IMR-90 (cell line): ENCODE measurements at regions not wholly inside any gene's neighbourhood (a gene's known extent, or its start where the extent isn't known, plus 50 kb on each side); places are given as distances from the start of the nearest gene placed in this dataset.

Experiments
- ATAC-seq: fragments of 200-7000 bp; cut with Tn5 transposase; 2 replicates; pipeline ENCODE4 v1.9.1; 2020; ENCODE audit warnings: low read depth, mild to moderate bottlenecking, moderate library complexity
- BruUV-seq: library from RNA; stranded (reverse); fragments of 400-500 nt; replicated peaks from 2 replicates; lab custom pipeline; 2021; lab: Mats Ljungman, UMichigan
- CTCF ChIA-PET: fragments of 300-600 bp; formaldehyde crosslinking; extraction: SDS; loops from one replicate; lab custom pipeline; 2021; ENCODE audit warnings: antibody characterized with exemption; lab: Yijun Ruan, JAX
- POLR2A ChIA-PET: fragments of 300-600 bp; sonication (Branson Sonifier 250); formaldehyde crosslinking; loops from one replicate; lab custom pipeline; 2022; ENCODE audit warnings: antibody characterized with exemption; ENCODE audit not compliant: unreplicated experiment; lab: Charles Lee
- DNase-seq: peaks from one replicate; pipeline ENCODE4 v3.0.0; 2013
- H2AFZ ChIP-seq: replicated peaks from 2 replicates; pipeline ENCODE3; 2013; ENCODE audit warnings: low read length, mild to moderate bottlenecking; ENCODE audit not compliant: poor library complexity
- H2AK5ac ChIP-seq: 2 replicates; pipeline ENCODE4 v1.6.1; 2013; ENCODE audit warnings: low read depth, low read length, inconsistent platforms
- H2AK9ac ChIP-seq: replicated peaks from 2 replicates; pipeline ENCODE3; 2013; ENCODE audit warnings: mild to moderate bottlenecking, low read depth, low read length, moderate library complexity; ENCODE audit not compliant: poor library complexity
- H2BK120ac ChIP-seq: 2 replicates; pipeline ENCODE4 v1.6.1; 2013; ENCODE audit warnings: low read depth, low read length, inconsistent platforms
- H2BK15ac ChIP-seq: 3 replicates; pipeline ENCODE4 v1.6.1; 2013; ENCODE audit warnings: low read depth, low read length, inconsistent platforms
- H2BK20ac ChIP-seq: 2 replicates; pipeline ENCODE4 v1.6.1; 2013; ENCODE audit warnings: low read depth, mild to moderate bottlenecking, inconsistent platforms, low read length, moderate library complexity
- H2BK5ac ChIP-seq: 2 replicates; pipeline ENCODE4 v1.6.1; 2013; ENCODE audit warnings: mild to moderate bottlenecking, low read depth, low read length, inconsistent platforms; ENCODE audit not compliant: poor library complexity, severe bottlenecking
- H3K14ac ChIP-seq: replicated peaks from 2 replicates; pipeline ENCODE4 v1.6.1; 2013; ENCODE audit warnings: low read depth, low read length, inconsistent platforms
- H3K18ac ChIP-seq: 2 replicates; pipeline ENCODE4 v1.6.1; 2013; ENCODE audit warnings: low read depth, low read length, control low read depth
- H3K23ac ChIP-seq: 2 replicates; pipeline ENCODE4 v1.6.1; 2013; ENCODE audit warnings: low read depth, low read length, inconsistent platforms
- H3K27ac ChIP-seq: 2 replicates; pipeline ENCODE4 v1.5.1; 2013; ENCODE audit warnings: mild to moderate bottlenecking, control low read depth, low read length; ENCODE audit not compliant: insufficient read depth
- H3K27me3 ChIP-seq: 2 replicates; pipeline ENCODE4 v1.6.1; 2013; ENCODE audit warnings: low read length; ENCODE audit not compliant: control insufficient read depth, insufficient read depth
- H3K36me3 ChIP-seq: 2 replicates; pipeline ENCODE4 v1.6.1; 2013; ENCODE audit warnings: low read length, mixed read lengths; ENCODE audit not compliant: control insufficient read depth, insufficient read depth
- H3K4ac ChIP-seq: 2 replicates; pipeline ENCODE4 v1.6.1; 2013; ENCODE audit warnings: low read depth, low read length, inconsistent platforms
- H3K4me1 ChIP-seq: 2 replicates; pipeline ENCODE4 v1.6.1; 2013; ENCODE audit warnings: low read length, mixed read lengths; ENCODE audit not compliant: control insufficient read depth, insufficient read depth
- H3K4me2 ChIP-seq: 2 replicates; pipeline ENCODE4 v1.6.1; 2013; ENCODE audit warnings: low read depth, mild to moderate bottlenecking, control low read depth, low read length, moderate library complexity
- H3K4me3 ChIP-seq: 2 replicates; pipeline ENCODE4 v1.5.1; 2013; ENCODE audit warnings: low read depth, mild to moderate bottlenecking, control low read depth, low read length, moderate library complexity; ENCODE audit not compliant: insufficient read depth
- H3K56ac ChIP-seq: 2 replicates; pipeline ENCODE4 v1.6.1; 2013; ENCODE audit warnings: low read length, inconsistent platforms; ENCODE audit not compliant: insufficient read depth; ENCODE audit errors: extremely low read depth
- H3K79me1 ChIP-seq, 2 experiments: 2 replicates each; pipeline ENCODE4 v1.6.1; 2013; ENCODE audit warnings: low read length in 2 of 2, inconsistent platforms in 1 of 2, low read depth in 1 of 2
- H3K9ac ChIP-seq: 2 replicates; pipeline ENCODE4 v1.6.1; 2013; ENCODE audit warnings: low read depth, low read length, control low read depth
- H3K9me1 ChIP-seq: 2 replicates; pipeline ENCODE4 v1.6.1; 2013; ENCODE audit warnings: low read length, inconsistent platforms; ENCODE audit not compliant: insufficient read depth
- H3K9me3 ChIP-seq: 2 replicates; pipeline ENCODE4 v1.6.1; 2013; ENCODE audit warnings: low read length; ENCODE audit not compliant: control insufficient read depth, insufficient read depth
- H4K20me1 ChIP-seq: 2 replicates; pipeline ENCODE4 v1.6.1; 2013; ENCODE audit warnings: low read length, inconsistent platforms; ENCODE audit not compliant: insufficient read depth
- H4K5ac ChIP-seq: 2 replicates; pipeline ENCODE4 v1.6.1; 2013; ENCODE audit warnings: mild to moderate bottlenecking, low read depth, low read length, control low read depth
- H4K8ac ChIP-seq, 2 experiments: 2 replicates each; pipeline ENCODE4 v1.6.1; 2013; ENCODE audit warnings: low read depth in 2 of 2, low read length in 2 of 2, control low read depth in 1 of 2, inconsistent platforms in 1 of 2
- H4K91ac ChIP-seq: 2 replicates; pipeline ENCODE4 v1.6.1; 2013; ENCODE audit warnings: low read depth, low read length, inconsistent platforms; ENCODE audit not compliant: insufficient read depth
- CEBPB ChIP-seq: IDR thresholded peaks from 2 replicates; pipeline ENCODE4 v1.6.1; 2012; ENCODE audit warnings: low read depth, low read length, improper control_type of control experiment
- FOS ChIP-seq: fragments of 150-350 bp; IDR thresholded peaks from 2 replicates; pipeline ENCODE4 v1.6.1; 2016; ENCODE audit warnings: low read depth, low read length
- MAFK ChIP-seq: IDR thresholded peaks from 2 replicates; pipeline ENCODE4 v1.6.1; 2012; ENCODE audit warnings: low read depth, low read length, improper control_type of control experiment
- MAZ ChIP-seq: IDR thresholded peaks from 2 replicates; pipeline ENCODE4 v1.6.1; 2012; ENCODE audit warnings: low read depth, mild to moderate bottlenecking, low read length, improper control_type of control experiment, moderate library complexity, borderline replicate concordance
- MXI1 ChIP-seq: IDR thresholded peaks from 2 replicates; pipeline ENCODE4 v1.6.1; 2012; ENCODE audit warnings: low read depth, mild to moderate bottlenecking, low read length, moderate library complexity, borderline replicate concordance
- NFE2L2 ChIP-seq: fragments of 150-350 bp; IDR thresholded peaks from 2 replicates; pipeline ENCODE4 v1.6.1; 2016; ENCODE audit warnings: low read depth, mild to moderate bottlenecking, low read length
- RAD21 ChIP-seq: IDR thresholded peaks from 2 replicates; pipeline ENCODE4 v1.6.1; 2012; ENCODE audit warnings: low read length, improper control_type of control experiment
- RCOR1 ChIP-seq: IDR thresholded peaks from 2 replicates; pipeline ENCODE4 v1.6.1; 2012; ENCODE audit warnings: mild to moderate bottlenecking, low read length, improper control_type of control experiment; ENCODE audit not compliant: insufficient replicate concordance
- RFX5 ChIP-seq: IDR thresholded peaks from 2 replicates; pipeline ENCODE4 v1.8.0; 2012; ENCODE audit warnings: low read depth, mild to moderate bottlenecking, low read length, moderate library complexity
- SMC3 ChIP-seq: fragments of 150-350 bp; IDR thresholded peaks from 2 replicates; pipeline ENCODE4 v1.6.1; 2016; ENCODE audit warnings: low read depth, mild to moderate bottlenecking, antibody characterized with exemption, low read length, moderate library complexity
- WGBS, 2 experiments: methylation state at CpG; one replicate each; pipeline versions ENCODE4 v1.1.5 to v1.1.7; 2013; ENCODE audit warnings: missing lambda C conversion rate in 2 of 2; ENCODE audit not compliant: insufficient read length in 1 of 2; ENCODE audit errors: extremely low coverage in 2 of 2; 5-methylcytosine and 5-hydroxymethylcytosine counted together
- dilution Hi-C: fragments of 300-500 bp; cut with HindIII; formaldehyde crosslinking; loops from one replicate; pipeline ENCODE4 v1.14.3; 2018; ENCODE audit warnings: low sequenced_read_pairs; ENCODE audit not compliant: unreplicated experiment
- in situ Hi-C: fragments of 300-500 bp; cut with MboI; formaldehyde crosslinking; loops from 3 replicates; pipeline ENCODE4 v1.14.3; 2019; ENCODE audit warnings: low sequenced_read_pairs, inconsistent platforms, mixed read lengths
- intact Hi-C: fragments of 100-400 bp; cut with micrococcal nuclease; formaldehyde crosslinking; loops from 2 replicates; pipeline ENCODE4 v1.10.0; 2022
- TF ChIP-seq, protein P1 (sequence below): fragments of 150-350 bp; IDR thresholded peaks from 2 replicates; pipeline ENCODE4 v1.6.1; 2017; ENCODE audit warnings: mild to moderate bottlenecking, antibody characterized with exemption, low read length, low read depth

DNA sequence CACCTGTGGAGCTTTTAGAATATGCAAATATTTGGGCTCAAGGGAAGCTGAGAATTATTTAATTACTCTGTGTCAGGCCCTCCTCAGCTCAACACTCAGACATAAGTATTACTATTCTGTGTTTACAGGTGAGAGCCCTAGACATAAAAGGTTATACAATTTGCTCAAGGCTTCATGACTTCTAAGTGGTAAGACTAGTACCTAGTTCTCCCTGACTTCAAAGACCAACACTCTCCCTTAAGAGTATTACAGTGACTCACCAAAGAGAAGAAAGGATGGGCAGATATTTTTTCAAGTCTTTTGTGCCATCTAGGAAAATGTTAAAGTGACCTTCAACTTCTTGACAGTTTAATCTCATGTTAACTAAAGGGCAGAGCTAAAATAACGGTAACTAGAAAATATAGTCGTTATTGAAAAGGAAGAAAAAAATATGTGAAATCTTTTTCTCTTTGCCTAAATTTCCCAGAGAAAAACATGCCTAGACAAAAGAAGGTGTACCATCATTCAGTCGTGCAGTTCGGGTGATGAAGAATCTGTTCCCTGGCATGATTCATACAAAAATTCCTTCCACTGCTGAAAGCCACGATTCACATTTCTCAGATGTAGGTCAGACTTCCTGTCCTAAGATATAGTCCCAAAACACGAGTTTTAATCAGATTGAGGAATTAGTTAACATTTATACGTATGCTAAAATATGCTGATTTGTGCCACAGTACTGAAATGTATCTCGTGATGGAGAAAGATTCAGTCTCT, 849.1 kb upstream of the API5 start:
- H3K4me3 ChIP-seq: no peak overlapping the region
- WGBS, 2 experiments: no CpG with 5 or more reads among the region's 8 CpGs
- no peak overlapping the region for H3K9ac ChIP-seq
- no peak overlapping the region for H3K23ac ChIP-seq
- CTCF ChIA-PET: no interaction called here
- H3K56ac ChIP-seq: no peak overlapping the region
- intact Hi-C loops (no loop called here), dilution Hi-C loops (no loop called here), in situ Hi-C loops (no loop called here)
- H2BK120ac ChIP-seq: no peak overlapping the region
- no peak overlapping the region for H4K5ac ChIP-seq
- DNase-seq (no peak), ATAC-seq (no peak)
- H3K79me1 ChIP-seq: no peaks in the 10 kb centered on the region
- H3K18ac ChIP-seq: no peak overlapping the region
- TF ChIP-seq FOS (no peak), MAFK (no peak), MXI1 (no peak), CEBPB (no peak), MAZ (no peak), RAD21 (no peak), SMC3 (no peak), NFE2L2 (no peak), RCOR1 (no peak), RFX5 (no peak)
- TF ChIP-seq, protein P1, sequence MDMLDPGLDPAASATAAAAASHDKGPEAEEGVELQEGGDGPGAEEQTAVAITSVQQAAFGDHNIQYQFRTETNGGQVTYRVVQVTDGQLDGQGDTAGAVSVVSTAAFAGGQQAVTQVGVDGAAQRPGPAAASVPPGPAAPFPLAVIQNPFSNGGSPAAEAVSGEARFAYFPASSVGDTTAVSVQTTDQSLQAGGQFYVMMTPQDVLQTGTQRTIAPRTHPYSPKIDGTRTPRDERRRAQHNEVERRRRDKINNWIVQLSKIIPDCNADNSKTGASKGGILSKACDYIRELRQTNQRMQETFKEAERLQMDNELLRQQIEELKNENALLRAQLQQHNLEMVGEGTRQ: no peak
- no peak overlapping the region for H2BK20ac ChIP-seq
- no peak overlapping the region for H3K14ac ChIP-seq
- H3K9me1 ChIP-seq: no peaks in the 10 kb centered on the region
- H3K4me1 ChIP-seq: no peaks in the 10 kb centered on the region
- no peak overlapping the region for H3K4ac ChIP-seq
- no peak overlapping the region for H3K27ac ChIP-seq
- no peak overlapping the region for H2BK5ac ChIP-seq
- H3K4me2 ChIP-seq: no peak overlapping the region
- H4K20me1 ChIP-seq: no peaks in the 10 kb centered on the region
- peaks cover 3% of the 10 kb centered on the region for H3K9me3 ChIP-seq
- H4K91ac ChIP-seq: no peak overlapping the region
- BruUV-seq: no TSS peak
- POLR2A ChIA-PET: no interaction called here
- H3K36me3 ChIP-seq: no peaks in the 10 kb centered on the region
- no peak overlapping the region for H2AFZ ChIP-seq
- no peak overlapping the region for H2BK15ac ChIP-seq
- H3K27me3 ChIP-seq: no peaks in the 10 kb centered on the region
- no peak overlapping the region for H2AK9ac ChIP-seq
- H4K8ac ChIP-seq: no peak overlapping the region
- no peak overlapping the region for H2AK5ac ChIP-seq
